ENCODE measurements at regions not wholly inside any gene's neighbourhood (a gene's known extent, or its start where the extent isn't known, plus 50 kb on each side); places are given as distances from the start of the nearest gene placed in this dataset.

- Mint-ChIP-seq H3K4me1 (no peaks in the 10 kb centered on the region), H3K4me3 (no peak overlapping the region)
Observed at GRCh38 chr3:191148131-191148530, 50.9 kb upstream of the OSTN start.

More at GRCh38 chr3:191148131-191148530, 50.9 kb upstream of the OSTN start:
- no peaks in the 10 kb centered on the region for H3K36me3 Mint-ChIP-seq (ENCODE audit: low read depth)
- ATAC-seq: no peak
- H3K9me3 Mint-ChIP-seq: no peaks in the 10 kb centered on the region
- no peak overlapping the region for H3K4me2 ChIP-seq
- H3F3A ChIP-seq (replicated peaks; ENCODE audit: low read depth): no peaks in the 10 kb centered on the region
- no peaks in the 10 kb centered on the region for H4K20me1 ChIP-seq (replicated peaks; ENCODE audit: insufficient read depth)
- no peaks in the 10 kb centered on the region for H3K27me3 ChIP-seq (ENCODE audit: insufficient read depth)
- no peak for TF ChIP-seq EZH2 (IDR thresholded peaks at IDR 0.05; ENCODE audit: low read depth, unreplicated experiment)
- no peak for TF ChIP-seq ZNF462 (CRISPR knock-in tag; IDR thresholded peaks at IDR 0.05)
- no peak for TF ChIP-seq JUNB (IDR thresholded peaks at IDR 0.05; ENCODE audit: unreplicated experiment)
- no peak for TF ChIP-seq STAT1 (IDR thresholded peaks at IDR 0.05; ENCODE audit: unreplicated experiment)
- no peak for TF ChIP-seq EZH2phosphoT487 (IDR thresholded peaks at IDR 0.05; ENCODE audit: unreplicated experiment)
- no peak for TF ChIP-seq ZNF331 (CRISPR knock-in tag; IDR thresholded peaks at IDR 0.05; ENCODE audit: low read depth)
- TF ChIP-seq, protein P1, sequence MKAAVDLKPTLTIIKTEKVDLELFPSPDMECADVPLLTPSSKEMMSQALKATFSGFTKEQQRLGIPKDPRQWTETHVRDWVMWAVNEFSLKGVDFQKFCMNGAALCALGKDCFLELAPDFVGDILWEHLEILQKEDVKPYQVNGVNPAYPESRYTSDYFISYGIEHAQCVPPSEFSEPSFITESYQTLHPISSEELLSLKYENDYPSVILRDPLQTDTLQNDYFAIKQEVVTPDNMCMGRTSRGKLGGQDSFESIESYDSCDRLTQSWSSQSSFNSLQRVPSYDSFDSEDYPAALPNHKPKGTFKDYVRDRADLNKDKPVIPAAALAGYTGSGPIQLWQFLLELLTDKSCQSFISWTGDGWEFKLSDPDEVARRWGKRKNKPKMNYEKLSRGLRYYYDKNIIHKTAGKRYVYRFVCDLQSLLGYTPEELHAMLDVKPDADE (IDR thresholded peaks at IDR 0.05): no peak
- TF ChIP-seq CREB1 (CRISPR knock-in tag; IDR thresholded peaks at IDR 0.05; ENCODE audit: low read depth): no peak
- TF ChIP-seq NANOG (IDR thresholded peaks at IDR 0.05; ENCODE audit: borderline replicate concordance): no peak
- TF ChIP-seq, protein P2, sequence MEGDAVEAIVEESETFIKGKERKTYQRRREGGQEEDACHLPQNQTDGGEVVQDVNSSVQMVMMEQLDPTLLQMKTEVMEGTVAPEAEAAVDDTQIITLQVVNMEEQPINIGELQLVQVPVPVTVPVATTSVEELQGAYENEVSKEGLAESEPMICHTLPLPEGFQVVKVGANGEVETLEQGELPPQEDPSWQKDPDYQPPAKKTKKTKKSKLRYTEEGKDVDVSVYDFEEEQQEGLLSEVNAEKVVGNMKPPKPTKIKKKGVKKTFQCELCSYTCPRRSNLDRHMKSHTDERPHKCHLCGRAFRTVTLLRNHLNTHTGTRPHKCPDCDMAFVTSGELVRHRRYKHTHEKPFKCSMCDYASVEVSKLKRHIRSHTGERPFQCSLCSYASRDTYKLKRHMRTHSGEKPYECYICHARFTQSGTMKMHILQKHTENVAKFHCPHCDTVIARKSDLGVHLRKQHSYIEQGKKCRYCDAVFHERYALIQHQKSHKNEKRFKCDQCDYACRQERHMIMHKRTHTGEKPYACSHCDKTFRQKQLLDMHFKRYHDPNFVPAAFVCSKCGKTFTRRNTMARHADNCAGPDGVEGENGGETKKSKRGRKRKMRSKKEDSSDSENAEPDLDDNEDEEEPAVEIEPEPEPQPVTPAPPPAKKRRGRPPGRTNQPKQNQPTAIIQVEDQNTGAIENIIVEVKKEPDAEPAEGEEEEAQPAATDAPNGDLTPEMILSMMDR (conservative IDR thresholded peaks at IDR 0.05; ENCODE audit: low read depth in 2 of 2): no peak
- TF ChIP-seq ZNF114 (CRISPR knock-in tag; IDR thresholded peaks at IDR 0.05): no peak
- TF ChIP-seq POLR2AphosphoS5 (IDR thresholded peaks at IDR 0.05; ENCODE audit: low read depth): no peak
- TF ChIP-seq, protein P3, sequence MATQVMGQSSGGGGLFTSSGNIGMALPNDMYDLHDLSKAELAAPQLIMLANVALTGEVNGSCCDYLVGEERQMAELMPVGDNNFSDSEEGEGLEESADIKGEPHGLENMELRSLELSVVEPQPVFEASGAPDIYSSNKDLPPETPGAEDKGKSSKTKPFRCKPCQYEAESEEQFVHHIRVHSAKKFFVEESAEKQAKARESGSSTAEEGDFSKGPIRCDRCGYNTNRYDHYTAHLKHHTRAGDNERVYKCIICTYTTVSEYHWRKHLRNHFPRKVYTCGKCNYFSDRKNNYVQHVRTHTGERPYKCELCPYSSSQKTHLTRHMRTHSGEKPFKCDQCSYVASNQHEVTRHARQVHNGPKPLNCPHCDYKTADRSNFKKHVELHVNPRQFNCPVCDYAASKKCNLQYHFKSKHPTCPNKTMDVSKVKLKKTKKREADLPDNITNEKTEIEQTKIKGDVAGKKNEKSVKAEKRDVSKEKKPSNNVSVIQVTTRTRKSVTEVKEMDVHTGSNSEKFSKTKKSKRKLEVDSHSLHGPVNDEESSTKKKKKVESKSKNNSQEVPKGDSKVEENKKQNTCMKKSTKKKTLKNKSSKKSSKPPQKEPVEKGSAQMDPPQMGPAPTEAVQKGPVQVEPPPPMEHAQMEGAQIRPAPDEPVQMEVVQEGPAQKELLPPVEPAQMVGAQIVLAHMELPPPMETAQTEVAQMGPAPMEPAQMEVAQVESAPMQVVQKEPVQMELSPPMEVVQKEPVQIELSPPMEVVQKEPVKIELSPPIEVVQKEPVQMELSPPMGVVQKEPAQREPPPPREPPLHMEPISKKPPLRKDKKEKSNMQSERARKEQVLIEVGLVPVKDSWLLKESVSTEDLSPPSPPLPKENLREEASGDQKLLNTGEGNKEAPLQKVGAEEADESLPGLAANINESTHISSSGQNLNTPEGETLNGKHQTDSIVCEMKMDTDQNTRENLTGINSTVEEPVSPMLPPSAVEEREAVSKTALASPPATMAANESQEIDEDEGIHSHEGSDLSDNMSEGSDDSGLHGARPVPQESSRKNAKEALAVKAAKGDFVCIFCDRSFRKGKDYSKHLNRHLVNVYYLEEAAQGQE (IDR thresholded peaks at IDR 0.05; ENCODE audit: unreplicated experiment): no peak
- H3K4me3 ChIP-seq: no peak overlapping the region
- no peak overlapping the region for H2AFZ ChIP-seq
- no peaks in the 10 kb centered on the region for H3K4me1 ChIP-seq (ENCODE audit: insufficient read depth)
- no peak for DNase-seq (ENCODE audit: low spot score)
- H3K27ac Mint-ChIP-seq: no peak overlapping the region
- no peak overlapping the region for H3K27ac ChIP-seq (ENCODE audit: low read depth)
- H3K27me3 Mint-ChIP-seq (ENCODE audit: insufficient read depth, low read depth, poor library complexity): peaks cover 2% of the 10 kb centered on the region
- H3K36me3 ChIP-seq (ENCODE audit: insufficient read depth): no peaks in the 10 kb centered on the region
- H3K79me2 ChIP-seq (replicated peaks; ENCODE audit: insufficient read depth): no peaks in the 10 kb centered on the region
- no peaks in the 10 kb centered on the region for H3K9me2 ChIP-seq (ENCODE audit: insufficient read depth)

All from GM23338 (cell line).